WTC11 (cell line): ENCODE measurements at regions not wholly inside any gene's neighbourhood (a gene's known extent, or its start where the extent isn't known, plus 50 kb on each side); places are given as distances from the start of the nearest gene placed in this dataset.

Source experiments
- ATAC-seq: fragments of 200-7000 bp; cut with Tn5 transposase; 2 replicates; pipeline ENCODE4 v1.10.0; 2021; ENCODE audit warnings: mild to moderate bottlenecking, moderate library complexity
- CTCF ChIA-PET: fragments of 300-600 bp; sonication (Branson Sonifier 250); formaldehyde crosslinking; loops from one replicate; lab custom pipeline; 2021; ENCODE audit warnings: antibody characterized with exemption; lab: Charles Lee
- POLR2A ChIA-PET: fragments of 350-600 bp; sonication (Branson Sonifier 250); formaldehyde crosslinking; loops from one replicate; lab custom pipeline; 2021; ENCODE audit warnings: antibody characterized with exemption; lab: Charles Lee
- DNase-seq: peaks from one replicate; pipeline ENCODE4 v3.0.0; 2021; ENCODE audit warnings: low spot score
- H3K27ac Mint-ChIP-seq: 2 replicates; pipeline ENCODE4 v1.8.0; 2021; ENCODE audit warnings: mixed read lengths
- H3K27me3 Mint-ChIP-seq: 2 replicates; pipeline ENCODE4 v1.8.0; 2021; ENCODE audit warnings: low read depth, mild to moderate bottlenecking, moderate library complexity, mixed read lengths
- H3K36me3 Mint-ChIP-seq: 2 replicates; pipeline ENCODE4 v1.8.0; 2021; ENCODE audit warnings: mixed read lengths
- H3K4me1 Mint-ChIP-seq: 2 replicates; pipeline ENCODE4 v1.8.0; 2022; ENCODE audit warnings: mixed read lengths
- H3K4me3 Mint-ChIP-seq: 2 replicates; pipeline ENCODE4 v1.8.0; 2021; ENCODE audit warnings: mild to moderate bottlenecking, moderate library complexity, mixed read lengths
- H3K9me3 Mint-ChIP-seq: 2 replicates; pipeline ENCODE4 v1.8.0; 2021; ENCODE audit warnings: mixed read lengths
- CBFB ChIP-seq: sonication (generic); formaldehyde crosslinking; IDR thresholded peaks from 2 replicates; pipeline ENCODE4 v1.8.1; 2022; ENCODE audit warnings: mild to moderate bottlenecking, low read depth, missing genetic modification reagents
- IRF2 ChIP-seq: sonication (generic); formaldehyde crosslinking; IDR thresholded peaks from 2 replicates; pipeline ENCODE4 v1.8.0; 2022; ENCODE audit warnings: low read depth, missing genetic modification reagents, borderline replicate concordance
- SOX15 ChIP-seq: fragments of 250-450 bp; sonication (Bioruptor Pico); IDR thresholded peaks from 2 replicates; pipeline ENCODE4 v1.9.0; 2021; ENCODE audit warnings: mild to moderate bottlenecking
- SP1 ChIP-seq: sonication (generic); formaldehyde crosslinking; conservative IDR thresholded peaks from 2 replicates; pipeline ENCODE4 v1.8.1; 2022; ENCODE audit warnings: missing genetic modification reagents
- TEAD4 ChIP-seq: sonication (generic); formaldehyde crosslinking; IDR thresholded peaks from 2 replicates; pipeline ENCODE4 v1.8.0; 2022; ENCODE audit warnings: mild to moderate bottlenecking, missing genetic modification reagents
- ZNF121 ChIP-seq: sonication (generic); formaldehyde crosslinking; IDR thresholded peaks from 2 replicates; pipeline ENCODE4 v1.8.0; 2023; ENCODE audit warnings: missing genetic modification reagents
- ZNF396 ChIP-seq: fragments of 250-450 bp; sonication (Bioruptor Pico); IDR thresholded peaks from 2 replicates; pipeline ENCODE4 v1.8.0; 2021; ENCODE audit warnings: mild to moderate bottlenecking, moderate library complexity, borderline replicate concordance
- ZNF416 ChIP-seq: fragments of 250-450 bp; sonication (Bioruptor Pico); IDR thresholded peaks from 2 replicates; pipeline ENCODE4 v1.9.0; 2021; ENCODE audit warnings: mild to moderate bottlenecking, inconsistent platforms
- TF ChIP-seq, protein P1 (sequence below): fragments of 250-450 bp; sonication (Bioruptor Pico); IDR thresholded peaks from 2 replicates; pipeline ENCODE4 v1.8.0; 2021; ENCODE audit warnings: mild to moderate bottlenecking
- TF ChIP-seq, protein P2 (sequence below): sonication (generic); formaldehyde crosslinking; conservative IDR thresholded peaks from 2 replicates; pipeline ENCODE4 v1.8.1; 2023; ENCODE audit warnings: mild to moderate bottlenecking, low read depth, missing genetic modification reagents, moderate library complexity
- TF ChIP-seq, protein P3 (sequence below): fragments of 250-450 bp; sonication (Bioruptor Pico); IDR thresholded peaks from 2 replicates; pipeline ENCODE4 v1.9.0; 2021; ENCODE audit warnings: moderate library complexity, mild to moderate bottlenecking, inconsistent platforms, borderline replicate concordance
- TF ChIP-seq, protein P4 (sequence below): sonication (generic); formaldehyde crosslinking; IDR thresholded peaks from 2 replicates; pipeline ENCODE4 v1.8.1; 2023; ENCODE audit warnings: mild to moderate bottlenecking, moderate library complexity, missing genetic modification reagents
- TF ChIP-seq, protein P5 (sequence below): fragments of 250-450 bp; sonication (Bioruptor Pico); IDR thresholded peaks from 2 replicates; pipeline ENCODE4 v1.9.0; 2021; ENCODE audit warnings: mild to moderate bottlenecking, borderline replicate concordance
- TF ChIP-seq, protein P6 (sequence below): sonication (generic); formaldehyde crosslinking; IDR thresholded peaks from 2 replicates; pipeline ENCODE4 v1.8.0; 2023; ENCODE audit warnings: mild to moderate bottlenecking, missing genetic modification reagents
- TF ChIP-seq, protein P7 (sequence below): sonication (generic); formaldehyde crosslinking; IDR thresholded peaks from 2 replicates; pipeline ENCODE4 v1.8.0; 2022; ENCODE audit warnings: mild to moderate bottlenecking, missing genetic modification reagents
- TF ChIP-seq, protein P8 (sequence below): sonication (generic); formaldehyde crosslinking; IDR thresholded peaks from 2 replicates; pipeline ENCODE4 v1.8.1; 2022; ENCODE audit warnings: low read depth, missing genetic modification reagents, borderline replicate concordance

DNA sequence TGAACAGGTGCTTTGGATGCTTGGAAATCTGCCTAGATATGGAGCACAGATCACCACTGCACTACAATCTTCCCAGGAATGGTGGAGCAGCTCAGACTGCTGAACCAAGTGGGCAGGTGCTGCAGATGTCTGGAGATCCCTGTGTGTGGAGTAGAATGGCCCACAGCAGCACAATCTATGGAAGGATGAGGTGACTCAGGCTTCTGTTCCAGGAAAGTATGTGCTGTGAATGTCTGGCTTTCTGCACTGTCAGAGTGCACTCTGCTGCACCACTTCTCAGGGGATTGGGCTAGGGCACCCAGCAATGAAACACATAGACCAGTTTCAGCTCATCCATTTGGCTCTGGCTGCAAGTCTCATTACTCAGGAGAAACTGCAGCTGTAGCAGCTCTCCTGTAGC, 865.4 kb upstream of the NXPH2 start:
- ATAC-seq (no peak), DNase-seq (no peak)
- ChIA-PET CTCF (no interaction called here), POLR2A (no interaction called here)
- Mint-ChIP-seq H3K4me1 (no peaks in the 10 kb centered on the region), H3K27ac (no peak overlapping the region), H3K4me3 (no peak overlapping the region), H3K9me3 (peaks cover 56% of the 10 kb centered on the region), H3K36me3 (peaks cover 29% of the 10 kb centered on the region), H3K27me3 (no peaks in the 10 kb centered on the region)
- TF ChIP-seq, protein P1, sequence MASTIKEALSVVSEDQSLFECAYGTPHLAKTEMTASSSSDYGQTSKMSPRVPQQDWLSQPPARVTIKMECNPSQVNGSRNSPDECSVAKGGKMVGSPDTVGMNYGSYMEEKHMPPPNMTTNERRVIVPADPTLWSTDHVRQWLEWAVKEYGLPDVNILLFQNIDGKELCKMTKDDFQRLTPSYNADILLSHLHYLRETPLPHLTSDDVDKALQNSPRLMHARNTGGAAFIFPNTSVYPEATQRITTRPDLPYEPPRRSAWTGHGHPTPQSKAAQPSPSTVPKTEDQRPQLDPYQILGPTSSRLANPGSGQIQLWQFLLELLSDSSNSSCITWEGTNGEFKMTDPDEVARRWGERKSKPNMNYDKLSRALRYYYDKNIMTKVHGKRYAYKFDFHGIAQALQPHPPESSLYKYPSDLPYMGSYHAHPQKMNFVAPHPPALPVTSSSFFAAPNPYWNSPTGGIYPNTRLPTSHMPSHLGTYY (CRISPR knock-in tag), result no peak
- TF ChIP-seq, protein P2, sequence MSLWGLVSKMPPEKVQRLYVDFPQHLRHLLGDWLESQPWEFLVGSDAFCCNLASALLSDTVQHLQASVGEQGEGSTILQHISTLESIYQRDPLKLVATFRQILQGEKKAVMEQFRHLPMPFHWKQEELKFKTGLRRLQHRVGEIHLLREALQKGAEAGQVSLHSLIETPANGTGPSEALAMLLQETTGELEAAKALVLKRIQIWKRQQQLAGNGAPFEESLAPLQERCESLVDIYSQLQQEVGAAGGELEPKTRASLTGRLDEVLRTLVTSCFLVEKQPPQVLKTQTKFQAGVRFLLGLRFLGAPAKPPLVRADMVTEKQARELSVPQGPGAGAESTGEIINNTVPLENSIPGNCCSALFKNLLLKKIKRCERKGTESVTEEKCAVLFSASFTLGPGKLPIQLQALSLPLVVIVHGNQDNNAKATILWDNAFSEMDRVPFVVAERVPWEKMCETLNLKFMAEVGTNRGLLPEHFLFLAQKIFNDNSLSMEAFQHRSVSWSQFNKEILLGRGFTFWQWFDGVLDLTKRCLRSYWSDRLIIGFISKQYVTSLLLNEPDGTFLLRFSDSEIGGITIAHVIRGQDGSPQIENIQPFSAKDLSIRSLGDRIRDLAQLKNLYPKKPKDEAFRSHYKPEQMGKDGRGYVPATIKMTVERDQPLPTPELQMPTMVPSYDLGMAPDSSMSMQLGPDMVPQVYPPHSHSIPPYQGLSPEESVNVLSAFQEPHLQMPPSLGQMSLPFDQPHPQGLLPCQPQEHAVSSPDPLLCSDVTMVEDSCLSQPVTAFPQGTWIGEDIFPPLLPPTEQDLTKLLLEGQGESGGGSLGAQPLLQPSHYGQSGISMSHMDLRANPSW (CRISPR knock-in tag), result no peak
- TF ChIP-seq ZNF396 (CRISPR knock-in tag), result no peak

DNA sequence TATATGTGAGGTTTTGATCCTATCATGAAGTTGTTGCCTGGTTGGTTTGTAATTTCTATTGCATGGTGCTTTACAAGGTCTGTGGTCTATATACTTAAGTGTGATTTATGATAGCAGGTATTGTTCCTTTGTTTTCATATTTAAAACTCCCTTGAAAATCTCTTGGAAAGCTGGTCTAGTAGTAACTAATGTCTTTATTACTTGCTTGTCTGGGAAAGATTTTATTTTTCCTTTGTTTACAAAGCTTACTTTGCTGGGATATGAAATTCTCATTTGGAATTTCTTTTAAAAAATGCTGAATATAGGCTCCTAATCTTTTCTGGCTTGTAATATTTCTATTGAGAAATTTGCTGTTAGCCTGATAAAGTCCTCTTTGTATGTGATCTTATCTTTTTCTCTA, 862.9 kb upstream of the NXPH2 start:
- POLR2A ChIA-PET, result no interaction called here
- no peak for DNase-seq
- Mint-ChIP-seq H3K27me3 (no peaks in the 10 kb centered on the region), H3K9me3 (peaks cover 31% of the 10 kb centered on the region), H3K27ac (no peak overlapping the region), H3K4me3 (no peak overlapping the region), H3K4me1 (no peaks in the 10 kb centered on the region), H3K36me3 (peaks cover 14% of the 10 kb centered on the region)
- no peak for ATAC-seq
- CTCF ChIA-PET, result interaction anchor here (0.6 kb wide), 1 partner anchor 1184 kb away, joined by 3 read pairs; no protein-coding TSS in a partner anchor
- TF ChIP-seq TEAD4 (CRISPR knock-in tag) (no peak), ZNF121 (CRISPR knock-in tag) (no peak), CBFB (CRISPR knock-in tag) (no peak), IRF2 (CRISPR knock-in tag) (no peak), SP1 (no peak), SOX15 (no peak), ZNF396 (CRISPR knock-in tag) (no peak), ZNF416 (CRISPR knock-in tag) (no peak)
- TF ChIP-seq, protein P3, sequence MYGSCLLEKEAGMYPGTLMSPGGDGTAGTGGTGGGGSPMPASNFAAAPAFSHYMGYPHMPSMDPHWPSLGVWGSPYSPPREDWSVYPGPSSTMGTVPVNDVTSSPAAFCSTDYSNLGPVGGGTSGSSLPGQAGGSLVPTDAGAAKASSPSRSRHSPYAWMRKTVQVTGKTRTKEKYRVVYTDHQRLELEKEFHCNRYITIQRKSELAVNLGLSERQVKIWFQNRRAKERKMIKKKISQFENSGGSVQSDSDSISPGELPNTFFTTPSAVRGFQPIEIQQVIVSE, result no peak
- TF ChIP-seq, protein P4, sequence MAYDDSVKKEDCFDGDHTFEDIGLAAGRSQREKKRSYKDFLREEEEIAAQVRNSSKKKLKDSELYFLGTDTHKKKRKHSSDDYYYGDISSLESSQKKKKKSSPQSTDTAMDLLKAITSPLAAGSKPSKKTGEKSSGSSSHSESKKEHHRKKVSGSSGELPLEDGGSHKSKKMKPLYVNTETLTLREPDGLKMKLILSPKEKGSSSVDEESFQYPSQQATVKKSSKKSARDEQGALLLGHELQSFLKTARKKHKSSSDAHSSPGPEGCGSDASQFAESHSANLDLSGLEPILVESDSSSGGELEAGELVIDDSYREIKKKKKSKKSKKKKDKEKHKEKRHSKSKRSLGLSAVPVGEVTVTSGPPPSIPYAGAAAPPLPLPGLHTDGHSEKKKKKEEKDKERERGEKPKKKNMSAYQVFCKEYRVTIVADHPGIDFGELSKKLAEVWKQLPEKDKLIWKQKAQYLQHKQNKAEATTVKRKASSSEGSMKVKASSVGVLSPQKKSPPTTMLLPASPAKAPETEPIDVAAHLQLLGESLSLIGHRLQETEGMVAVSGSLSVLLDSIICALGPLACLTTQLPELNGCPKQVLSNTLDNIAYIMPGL (CRISPR knock-in tag), result no peak
- TF ChIP-seq, protein P5, sequence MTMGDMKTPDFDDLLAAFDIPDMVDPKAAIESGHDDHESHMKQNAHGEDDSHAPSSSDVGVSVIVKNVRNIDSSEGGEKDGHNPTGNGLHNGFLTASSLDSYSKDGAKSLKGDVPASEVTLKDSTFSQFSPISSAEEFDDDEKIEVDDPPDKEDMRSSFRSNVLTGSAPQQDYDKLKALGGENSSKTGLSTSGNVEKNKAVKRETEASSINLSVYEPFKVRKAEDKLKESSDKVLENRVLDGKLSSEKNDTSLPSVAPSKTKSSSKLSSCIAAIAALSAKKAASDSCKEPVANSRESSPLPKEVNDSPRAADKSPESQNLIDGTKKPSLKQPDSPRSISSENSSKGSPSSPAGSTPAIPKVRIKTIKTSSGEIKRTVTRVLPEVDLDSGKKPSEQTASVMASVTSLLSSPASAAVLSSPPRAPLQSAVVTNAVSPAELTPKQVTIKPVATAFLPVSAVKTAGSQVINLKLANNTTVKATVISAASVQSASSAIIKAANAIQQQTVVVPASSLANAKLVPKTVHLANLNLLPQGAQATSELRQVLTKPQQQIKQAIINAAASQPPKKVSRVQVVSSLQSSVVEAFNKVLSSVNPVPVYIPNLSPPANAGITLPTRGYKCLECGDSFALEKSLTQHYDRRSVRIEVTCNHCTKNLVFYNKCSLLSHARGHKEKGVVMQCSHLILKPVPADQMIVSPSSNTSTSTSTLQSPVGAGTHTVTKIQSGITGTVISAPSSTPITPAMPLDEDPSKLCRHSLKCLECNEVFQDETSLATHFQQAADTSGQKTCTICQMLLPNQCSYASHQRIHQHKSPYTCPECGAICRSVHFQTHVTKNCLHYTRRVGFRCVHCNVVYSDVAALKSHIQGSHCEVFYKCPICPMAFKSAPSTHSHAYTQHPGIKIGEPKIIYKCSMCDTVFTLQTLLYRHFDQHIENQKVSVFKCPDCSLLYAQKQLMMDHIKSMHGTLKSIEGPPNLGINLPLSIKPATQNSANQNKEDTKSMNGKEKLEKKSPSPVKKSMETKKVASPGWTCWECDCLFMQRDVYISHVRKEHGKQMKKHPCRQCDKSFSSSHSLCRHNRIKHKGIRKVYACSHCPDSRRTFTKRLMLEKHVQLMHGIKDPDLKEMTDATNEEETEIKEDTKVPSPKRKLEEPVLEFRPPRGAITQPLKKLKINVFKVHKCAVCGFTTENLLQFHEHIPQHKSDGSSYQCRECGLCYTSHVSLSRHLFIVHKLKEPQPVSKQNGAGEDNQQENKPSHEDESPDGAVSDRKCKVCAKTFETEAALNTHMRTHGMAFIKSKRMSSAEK (CRISPR knock-in tag), result no peak
- TF ChIP-seq, protein P1 (CRISPR knock-in tag), result no peak
- TF ChIP-seq, protein P6, sequence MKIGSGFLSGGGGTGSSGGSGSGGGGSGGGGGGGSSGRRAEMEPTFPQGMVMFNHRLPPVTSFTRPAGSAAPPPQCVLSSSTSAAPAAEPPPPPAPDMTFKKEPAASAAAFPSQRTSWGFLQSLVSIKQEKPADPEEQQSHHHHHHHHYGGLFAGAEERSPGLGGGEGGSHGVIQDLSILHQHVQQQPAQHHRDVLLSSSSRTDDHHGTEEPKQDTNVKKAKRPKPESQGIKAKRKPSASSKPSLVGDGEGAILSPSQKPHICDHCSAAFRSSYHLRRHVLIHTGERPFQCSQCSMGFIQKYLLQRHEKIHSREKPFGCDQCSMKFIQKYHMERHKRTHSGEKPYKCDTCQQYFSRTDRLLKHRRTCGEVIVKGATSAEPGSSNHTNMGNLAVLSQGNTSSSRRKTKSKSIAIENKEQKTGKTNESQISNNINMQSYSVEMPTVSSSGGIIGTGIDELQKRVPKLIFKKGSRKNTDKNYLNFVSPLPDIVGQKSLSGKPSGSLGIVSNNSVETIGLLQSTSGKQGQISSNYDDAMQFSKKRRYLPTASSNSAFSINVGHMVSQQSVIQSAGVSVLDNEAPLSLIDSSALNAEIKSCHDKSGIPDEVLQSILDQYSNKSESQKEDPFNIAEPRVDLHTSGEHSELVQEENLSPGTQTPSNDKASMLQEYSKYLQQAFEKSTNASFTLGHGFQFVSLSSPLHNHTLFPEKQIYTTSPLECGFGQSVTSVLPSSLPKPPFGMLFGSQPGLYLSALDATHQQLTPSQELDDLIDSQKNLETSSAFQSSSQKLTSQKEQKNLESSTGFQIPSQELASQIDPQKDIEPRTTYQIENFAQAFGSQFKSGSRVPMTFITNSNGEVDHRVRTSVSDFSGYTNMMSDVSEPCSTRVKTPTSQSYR, result no peak
- TF ChIP-seq, protein P7, sequence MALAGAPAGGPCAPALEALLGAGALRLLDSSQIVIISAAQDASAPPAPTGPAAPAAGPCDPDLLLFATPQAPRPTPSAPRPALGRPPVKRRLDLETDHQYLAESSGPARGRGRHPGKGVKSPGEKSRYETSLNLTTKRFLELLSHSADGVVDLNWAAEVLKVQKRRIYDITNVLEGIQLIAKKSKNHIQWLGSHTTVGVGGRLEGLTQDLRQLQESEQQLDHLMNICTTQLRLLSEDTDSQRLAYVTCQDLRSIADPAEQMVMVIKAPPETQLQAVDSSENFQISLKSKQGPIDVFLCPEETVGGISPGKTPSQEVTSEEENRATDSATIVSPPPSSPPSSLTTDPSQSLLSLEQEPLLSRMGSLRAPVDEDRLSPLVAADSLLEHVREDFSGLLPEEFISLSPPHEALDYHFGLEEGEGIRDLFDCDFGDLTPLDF (CRISPR knock-in tag), result no peak
- TF ChIP-seq, protein P8, sequence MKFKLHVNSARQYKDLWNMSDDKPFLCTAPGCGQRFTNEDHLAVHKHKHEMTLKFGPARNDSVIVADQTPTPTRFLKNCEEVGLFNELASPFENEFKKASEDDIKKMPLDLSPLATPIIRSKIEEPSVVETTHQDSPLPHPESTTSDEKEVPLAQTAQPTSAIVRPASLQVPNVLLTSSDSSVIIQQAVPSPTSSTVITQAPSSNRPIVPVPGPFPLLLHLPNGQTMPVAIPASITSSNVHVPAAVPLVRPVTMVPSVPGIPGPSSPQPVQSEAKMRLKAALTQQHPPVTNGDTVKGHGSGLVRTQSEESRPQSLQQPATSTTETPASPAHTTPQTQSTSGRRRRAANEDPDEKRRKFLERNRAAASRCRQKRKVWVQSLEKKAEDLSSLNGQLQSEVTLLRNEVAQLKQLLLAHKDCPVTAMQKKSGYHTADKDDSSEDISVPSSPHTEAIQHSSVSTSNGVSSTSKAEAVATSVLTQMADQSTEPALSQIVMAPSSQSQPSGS (CRISPR knock-in tag), result no peak
